ENCODE measurements at regions not wholly inside any gene's neighbourhood (a gene's known extent, or its start where the extent isn't known, plus 50 kb on each side); places are given as distances from the start of the nearest gene placed in this dataset.
A peak's percentile ranks its signal among the peaks of the same experiment; 100 is the strongest.

- DNase-seq, result no peak
Measured at GRCh38 chrX:14124562-14124961, 94.9 kb upstream of the GEMIN8 start.

- peak in 3 of 5 experiments; percentile 1 to 54 (median 5) for DNase-seq
Measured at GRCh38 chrX:14095702-14096101, 66.0 kb upstream of the GEMIN8 start.

- DNase-seq, result no peak
Measured at GRCh38 chrX:14094191-14094590, 64.5 kb upstream of the GEMIN8 start.

GRCh38 chrX:14084466-14084865 lies 54.8 kb upstream of the GEMIN8 start:
- DNase-seq, result no peak

- no peak for DNase-seq
Measured at GRCh38 chrX:14083783-14084182, 54.1 kb upstream of the GEMIN8 start.

GRCh38 chrX:14079891-14080430 lies 50.3 kb upstream of the GEMIN8 start:
- DNase-seq, result no peak
